GM12878 (cell line): ENCODE measurements at regions not wholly inside any gene's neighbourhood (a gene's known extent, or its start where the extent isn't known, plus 50 kb on each side); places are given as distances from the start of the nearest gene placed in this dataset.

ENCODE experiments used
- ATF3 ChIP-seq: IDR thresholded peaks from 2 replicates; pipeline ENCODE4 v1.6.1; 2011; ENCODE audit warnings: low read depth, mild to moderate bottlenecking, low read length, moderate library complexity, borderline replicate concordance; ENCODE audit errors: extremely low read depth
- CTCF ChIP-seq, 3 experiments: IDR thresholded peaks in 2 of 3; conservative IDR thresholded peaks in 1 of 3; 2 replicates each; pipeline ENCODE4 v1.5.1; 2011; ENCODE audit warnings: low read depth in 3 of 3, low read length in 3 of 3, mild to moderate bottlenecking in 3 of 3, control low read depth in 2 of 3, moderate library complexity in 2 of 3, inconsistent platforms in 1 of 3, mixed read lengths in 1 of 3; ENCODE audit not compliant: control insufficient read depth in 2 of 3, insufficient read depth in 1 of 3; ENCODE audit errors: extremely low read depth in 1 of 3
- ESRRA ChIP-seq: IDR thresholded peaks from 2 replicates; pipeline ENCODE4 v1.6.1; 2012; ENCODE audit warnings: mild to moderate bottlenecking, low read length, improper control_type of control experiment
- EZH2 ChIP-seq: IDR thresholded peaks from 2 replicates; pipeline ENCODE4 v1.6.1; 2012; ENCODE audit warnings: low read depth, mild to moderate bottlenecking, control low read depth, inconsistent platforms, low read length, borderline replicate concordance; ENCODE audit not compliant: control insufficient read depth
- GABPA ChIP-seq: IDR thresholded peaks from 2 replicates; pipeline ENCODE4 v1.6.1; 2014; ENCODE audit warnings: antibody characterized with exemption, low read depth, mild to moderate bottlenecking, inconsistent platforms
- LARP7 ChIP-seq: fragments of 450-650 bp; IDR thresholded peaks from 2 replicates; pipeline ENCODE4 v1.6.1; 2017; ENCODE audit warnings: mild to moderate bottlenecking
- MTA3 ChIP-seq: IDR thresholded peaks from 2 replicates; pipeline ENCODE4 v1.6.1; 2012; ENCODE audit warnings: low read length, inconsistent platforms, borderline replicate concordance
- MYC ChIP-seq: IDR thresholded peaks from 2 replicates; pipeline ENCODE4 v1.6.1; 2011; ENCODE audit warnings: mild to moderate bottlenecking, low read length, moderate library complexity, inconsistent platforms; ENCODE audit not compliant: insufficient read depth, insufficient replicate concordance, insufficient read length, severe bottlenecking
- NFYB ChIP-seq: IDR thresholded peaks from 2 replicates; pipeline ENCODE4 v1.6.1; 2011; ENCODE audit warnings: low read depth, mild to moderate bottlenecking, low read length, improper control_type of control experiment, moderate library complexity; ENCODE audit not compliant: insufficient read depth
- POLR2AphosphoS5 ChIP-seq: IDR thresholded peaks from 2 replicates; pipeline ENCODE4 v1.6.1; 2011; ENCODE audit warnings: mild to moderate bottlenecking, low read length, inconsistent platforms
- RFX5 ChIP-seq: IDR thresholded peaks from 2 replicates; pipeline ENCODE4 v1.6.1; 2011; ENCODE audit warnings: low read depth, low read length, improper control_type of control experiment
- SMC3 ChIP-seq: IDR thresholded peaks from 2 replicates; pipeline ENCODE4 v1.6.1; 2011; ENCODE audit warnings: low read length, improper control_type of control experiment, borderline replicate concordance
- USF1 ChIP-seq: IDR thresholded peaks from 2 replicates; pipeline ENCODE4 v1.6.1; 2011; ENCODE audit warnings: borderline replicate concordance, low read depth, mild to moderate bottlenecking, moderate library complexity, mixed read lengths, low read length; ENCODE audit not compliant: insufficient read depth; ENCODE audit errors: extremely low read length
- ZZZ3 ChIP-seq: IDR thresholded peaks from 2 replicates; pipeline ENCODE4 v1.6.1; 2011; ENCODE audit warnings: low read depth; ENCODE audit not compliant: control insufficient read depth, insufficient read length

DNA sequence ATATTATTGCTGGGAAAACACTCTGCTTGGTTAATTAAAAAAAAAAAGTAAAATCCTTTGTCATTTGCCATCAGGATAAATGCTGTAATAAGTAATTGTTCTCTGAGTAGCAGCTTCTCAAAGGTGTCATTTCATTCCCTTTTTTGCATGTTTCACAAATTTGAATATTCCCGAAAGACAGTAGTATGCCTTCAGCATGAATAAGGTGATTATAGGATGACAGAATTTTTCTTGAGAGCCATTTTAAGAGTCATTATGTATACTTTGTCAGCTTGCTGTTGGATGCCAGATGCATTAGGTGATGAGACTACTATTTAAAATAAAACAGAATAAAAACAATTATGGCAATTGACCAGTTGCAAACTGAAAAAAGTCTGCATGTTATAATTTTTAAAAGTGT is 200.7 kb downstream of the HDGFL1 start:
- TF ChIP-seq ESRRA (no peak), EZH2 (no peak), ZZZ3 (no peak), CTCF (IDR thresholded peaks at IDR 0.05 in 2 of 3, conservative IDR thresholded peaks at IDR 0.05 in 1 of 3; ENCODE audit: control insufficient read depth in 2 of 3, extremely low read depth in 1 of 3, insufficient read depth in 1 of 3, low read depth in 3 of 3, low read length in 3 of 3) (no peak), POLR2AphosphoS5 (no peak), USF1 (no peak), NFYB (no peak), SMC3 (no peak), MTA3 (no peak), RFX5 (no peak), LARP7 (no peak), MYC (no peak), ATF3 (no peak), GABPA (no peak)
